Transverse colon (tissue), 4 donors: ENCODE measurements at regions not wholly inside any gene's neighbourhood (a gene's known extent, or its start where the extent isn't known, plus 50 kb on each side); places are given as distances from the start of the nearest gene placed in this dataset.

Source experiments
- DNase-seq: peaks from one replicate; pipeline ENCODE4 v3.0.0-alpha.2; 2019
- H3K27ac ChIP-seq, 4 donors: fragments of 200-600 bp; sonication (generic); 2 replicates each; pipeline ENCODE4 v1.5.1; 2016 to 2018; ENCODE audit warnings: inconsistent platforms in 4 of 4
- H3K27me3 ChIP-seq: fragments of 200-600 bp; sonication (generic); 2 replicates; pipeline ENCODE4 v1.5.1; 2017; ENCODE audit warnings: inconsistent platforms
- H3K36me3 ChIP-seq, 4 donors: fragments of 200-600 bp; sonication (generic); 2 replicates each; pipeline ENCODE4 v1.5.1; 2017 to 2019; ENCODE audit warnings: inconsistent platforms in 4 of 4
- H3K4me1 ChIP-seq, 4 donors: fragments of 200-600 bp; sonication (generic); 2 replicates each; pipeline ENCODE4 v1.5.1; 2017 to 2020; ENCODE audit warnings: inconsistent platforms in 4 of 4
- H3K4me3 ChIP-seq, 4 donors: fragments of 200-600 bp; sonication (generic); 1 replicate in 1 of 4; 2 replicates in 3 of 4; pipeline versions ENCODE4 v1.5.1 to v1.6.1; 2017 to 2019; ENCODE audit warnings: inconsistent platforms in 4 of 4
- H3K9me3 ChIP-seq, 2 donors: fragments of 200-600 bp; sonication (generic); 2 replicates each; pipeline ENCODE4 v1.5.1; 2017 to 2019; ENCODE audit warnings: inconsistent platforms in 2 of 2
- EP300 ChIP-seq: sonication (generic); formaldehyde crosslinking; IDR thresholded peaks from one replicate; pipeline ENCODE4 v1.6.1; 2017; ENCODE audit warnings: antibody characterized with exemption, low read depth
- POLR2A ChIP-seq: fragments of 450-650 bp; IDR thresholded peaks from one replicate; pipeline ENCODE4 v1.6.1; 2016; ENCODE audit warnings: antibody characterized with exemption, mild to moderate bottlenecking, moderate library complexity
- POLR2AphosphoS5 ChIP-seq, 3 donors: sonication (generic); formaldehyde crosslinking; IDR thresholded peaks; one replicate each; pipeline ENCODE4 v1.6.1; 2016; ENCODE audit warnings: antibody characterized with exemption in 3 of 3
- WGBS, 2 donors: methylation state at CpG; one replicate each; pipeline ENCODE4 v1.1.5; 2018; ENCODE audit warnings: low coverage in 1 of 2; 5-methylcytosine and 5-hydroxymethylcytosine counted together
- in situ Hi-C, 4 donors: fragments of 200-750 bp; cut with MboI; loops; one replicate each; pipeline versions ENCODE4 v1.15.0 to v1.15.1; 2017; ENCODE audit warnings: low sequenced_read_pairs in 3 of 4, low pct_ligation_motif_present in 1 of 4, low pct_unique_long_range_greater_than_20kb in 1 of 4
- intact Hi-C: fragments of 100-400 bp; cut with DNase I; formaldehyde crosslinking; loops from one replicate; pipeline ENCODE4 v1.15.1; 2023; ENCODE audit warnings: low total_unique reads
- TF ChIP-seq, protein P1 (sequence below), 5 experiments: fragments of 200-600 bp in 3 of 5; fragments of 450-650 bp in 2 of 5; sonication (generic) in 3 of 5; IDR thresholded peaks; 1 replicate in 2 of 5; 2 replicates in 3 of 5; pipeline ENCODE4 v1.5.1; 2016 to 2017; ENCODE audit warnings: antibody characterized with exemption in 5 of 5, inconsistent platforms in 3 of 5, mild to moderate bottlenecking in 2 of 5, moderate library complexity in 1 of 5

DNA sequence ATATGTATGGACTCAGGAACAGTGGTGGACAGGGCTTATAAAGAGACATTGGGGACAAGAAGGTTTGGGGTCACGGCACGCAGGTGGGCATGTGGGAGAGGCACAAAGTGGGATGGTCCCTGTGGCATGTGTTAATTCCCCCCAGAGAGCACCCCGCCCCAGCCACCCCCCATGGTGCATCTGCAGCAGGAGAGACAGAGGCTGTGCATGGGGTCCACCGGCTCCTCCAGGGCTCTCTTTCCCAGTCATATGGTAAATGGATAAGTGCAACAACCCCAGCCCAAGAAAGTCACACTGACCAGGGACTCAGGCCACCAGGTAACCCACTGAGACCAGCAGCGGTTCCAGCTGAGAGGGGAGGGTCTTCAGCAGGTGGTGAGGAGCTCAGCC, 242.1 kb downstream of the BCL11B start:
- Histone ChIP-seq H3K9me3 (no peaks in the 10 kb centered on the region), H3K4me3 (no peak overlapping the region), H3K27ac (no peak overlapping the region), H3K36me3 (no peaks in the 10 kb centered on the region), H3K4me1 (no peaks in the 10 kb centered on the region), H3K27me3 (no peaks in the 10 kb centered on the region)
- intact Hi-C loops (no loop called here), in situ Hi-C loops (no loop called here)
- 91% methylated on average over 5 of the region's 5 CpGs; no CpG with 5 or more reads in 1 of the 2 donors for WGBS, 2 donors
- TF ChIP-seq EP300 (no peak), POLR2AphosphoS5 (IDR thresholded peaks at IDR 0.05) (no peak), POLR2A (no peak)
- TF ChIP-seq, protein P1, sequence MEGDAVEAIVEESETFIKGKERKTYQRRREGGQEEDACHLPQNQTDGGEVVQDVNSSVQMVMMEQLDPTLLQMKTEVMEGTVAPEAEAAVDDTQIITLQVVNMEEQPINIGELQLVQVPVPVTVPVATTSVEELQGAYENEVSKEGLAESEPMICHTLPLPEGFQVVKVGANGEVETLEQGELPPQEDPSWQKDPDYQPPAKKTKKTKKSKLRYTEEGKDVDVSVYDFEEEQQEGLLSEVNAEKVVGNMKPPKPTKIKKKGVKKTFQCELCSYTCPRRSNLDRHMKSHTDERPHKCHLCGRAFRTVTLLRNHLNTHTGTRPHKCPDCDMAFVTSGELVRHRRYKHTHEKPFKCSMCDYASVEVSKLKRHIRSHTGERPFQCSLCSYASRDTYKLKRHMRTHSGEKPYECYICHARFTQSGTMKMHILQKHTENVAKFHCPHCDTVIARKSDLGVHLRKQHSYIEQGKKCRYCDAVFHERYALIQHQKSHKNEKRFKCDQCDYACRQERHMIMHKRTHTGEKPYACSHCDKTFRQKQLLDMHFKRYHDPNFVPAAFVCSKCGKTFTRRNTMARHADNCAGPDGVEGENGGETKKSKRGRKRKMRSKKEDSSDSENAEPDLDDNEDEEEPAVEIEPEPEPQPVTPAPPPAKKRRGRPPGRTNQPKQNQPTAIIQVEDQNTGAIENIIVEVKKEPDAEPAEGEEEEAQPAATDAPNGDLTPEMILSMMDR (IDR thresholded peaks at IDR 0.05) = no peak
- DNase-seq = no peak

DNA sequence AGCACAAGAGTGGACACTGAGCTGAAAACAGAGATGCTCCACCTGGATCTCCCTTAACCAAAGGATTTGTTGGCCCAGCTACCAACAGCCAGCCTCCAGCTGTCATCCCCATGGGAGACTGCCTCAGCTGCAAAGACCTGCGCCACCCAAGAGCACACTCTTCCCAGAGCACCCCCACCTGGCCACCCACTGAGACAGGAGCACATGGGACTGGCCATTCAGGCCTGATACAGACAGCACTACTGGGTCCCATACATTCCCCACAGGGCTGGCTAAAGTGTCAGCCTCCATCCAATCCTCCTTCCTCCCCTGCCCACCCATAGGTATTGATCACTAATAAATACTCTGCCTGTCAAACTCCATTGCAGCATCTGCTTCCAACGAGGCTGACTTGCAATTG, 241.5 kb downstream of the BCL11B start:
- 80 to 82% methylated on average over 1 to 2 of the region's 2 CpGs for WGBS, 2 donors

DNA sequence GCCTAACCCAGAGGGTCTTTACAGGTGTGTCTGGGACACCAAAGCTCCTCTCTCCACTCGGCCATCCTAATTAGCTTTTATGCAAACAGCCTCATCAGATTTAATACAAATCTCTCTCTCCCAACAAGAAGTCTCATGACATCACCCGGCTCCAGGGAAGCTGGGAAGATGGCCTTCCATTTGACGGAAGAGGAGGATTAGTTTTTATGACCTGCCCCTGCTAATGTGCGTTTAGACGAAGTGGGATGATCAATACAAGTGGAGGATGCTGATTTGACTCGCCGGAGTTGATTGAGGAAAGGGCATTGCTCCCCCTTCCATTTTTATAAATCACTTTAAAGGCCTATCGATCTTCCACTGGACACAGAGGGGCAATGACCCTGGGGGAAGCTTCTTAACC, 239.2 kb downstream of the BCL11B start:
- intact Hi-C loops = no loop called here
- H3K9me3 ChIP-seq = no peaks in the 10 kb centered on the region
- no peaks in the 10 kb centered on the region for H3K27me3 ChIP-seq
- TF ChIP-seq POLR2A = no peak
- no peak for TF ChIP-seq POLR2AphosphoS5 (IDR thresholded peaks at IDR 0.05)
- TF ChIP-seq, protein P1 (IDR thresholded peaks at IDR 0.05) = no peak
- no peak overlapping the region for H3K27ac ChIP-seq
- H3K4me3 ChIP-seq = no peak overlapping the region
- H3K36me3 ChIP-seq = no peaks in the 10 kb centered on the region
- no peak for DNase-seq
- H3K4me1 ChIP-seq = peaks cover 0 to 8% (median 0%) of the 10 kb centered on the region in 4 donors
- 78% methylated on average over 8 of the region's 8 CpGs; no CpG with 5 or more reads in 1 of the 2 donors for WGBS, 2 donors
- in situ Hi-C loops = no loop called here

More for the DNA sequence above, 241.5 kb downstream of the BCL11B start:
- Histone ChIP-seq H3K9me3 (no peaks in the 10 kb centered on the region), H3K27me3 (no peaks in the 10 kb centered on the region), H3K36me3 (no peaks in the 10 kb centered on the region), H3K4me3 (no peak overlapping the region), H3K27ac (no peak overlapping the region), H3K4me1 (peaks cover 0 to 1% (median 0%) of the 10 kb centered on the region in 4 donors)
- DNase-seq = no peak
- no peak for TF ChIP-seq POLR2A
- no peak for TF ChIP-seq EP300
- TF ChIP-seq, protein P1 (IDR thresholded peaks at IDR 0.05) = no peak
- TF ChIP-seq POLR2AphosphoS5 (IDR thresholded peaks at IDR 0.05) = no peak
- intact Hi-C loops (no loop called here), in situ Hi-C loops (no loop called here)

DNA sequence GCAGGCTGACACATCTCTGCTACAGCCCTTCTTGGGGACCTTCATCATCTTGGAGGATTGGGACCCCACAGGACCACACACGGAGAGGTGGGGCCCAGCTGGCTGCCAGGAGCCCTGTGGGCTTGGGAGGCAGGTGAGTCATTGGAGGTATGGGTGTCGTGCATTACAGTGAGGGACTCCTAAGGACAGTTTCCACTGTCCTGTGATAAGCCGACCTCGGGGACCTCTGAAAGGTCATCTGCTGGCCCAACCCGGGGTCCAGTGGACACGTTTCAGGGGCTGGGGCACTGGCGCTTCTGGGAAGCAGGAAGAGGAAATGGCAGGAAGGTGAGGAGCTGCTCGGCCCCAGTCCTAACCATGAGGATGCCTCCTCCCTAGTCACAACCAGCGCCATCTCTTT, 238.0 kb downstream of the BCL11B start:
- no peaks in the 10 kb centered on the region for H3K9me3 ChIP-seq
- 87% methylated on average over 9 of the region's 9 CpGs; no CpG with 5 or more reads in 1 of the 2 donors for WGBS, 2 donors
- H3K27me3 ChIP-seq = no peaks in the 10 kb centered on the region
- H3K4me1 ChIP-seq = peaks cover 0 to 8% (median 0%) of the 10 kb centered on the region in 4 donors
- intact Hi-C loops (no loop called here), in situ Hi-C loops (no loop called here)
- TF ChIP-seq POLR2A (no peak), EP300 (no peak)
- TF ChIP-seq, protein P1 (IDR thresholded peaks at IDR 0.05) = no peak
- no peak for DNase-seq
- no peak overlapping the region for H3K4me3 ChIP-seq
- no peak overlapping the region for H3K27ac ChIP-seq
- H3K36me3 ChIP-seq = no peaks in the 10 kb centered on the region
